H54 (cell line): ENCODE measurements at regions not wholly inside any gene's neighbourhood (a gene's known extent, or its start where the extent isn't known, plus 50 kb on each side); places are given as distances from the start of the nearest gene placed in this dataset.
"Not testable (repeated sequence)": the region's sequence is repeated elsewhere in the genome, so short reads cannot be mapped to it uniquely, and the experiment has no call there.

ENCODE experiments used
- DNase-seq: peaks from one replicate; pipeline ENCODE4 v3.0.0; 2011; ENCODE audit warnings: low spot score, mixed read lengths; ENCODE audit not compliant: insufficient read length
- FAIRE-seq: peaks from 3 replicates; lab custom pipeline; 2011; peaks lifted over from hg19 to GRCh38; lab: Jason Lieb, UNC

GRCh38 chr1:234814235-234814634 is 204.3 kb upstream of the IRF2BP2 start:
- not testable (repeated sequence) for FAIRE-seq, DNase-seq

GRCh38 chr1:234811824-234812223 is 201.8 kb upstream of the IRF2BP2 start:
- FAIRE-seq = peak; percentile 93
- not testable (repeated sequence) for DNase-seq

- FAIRE-seq, DNase-seq: not testable (repeated sequence)
These were observed 200.7 kb upstream of the IRF2BP2 start for GRCh38 chr1:234810726-234811125.

DNA sequence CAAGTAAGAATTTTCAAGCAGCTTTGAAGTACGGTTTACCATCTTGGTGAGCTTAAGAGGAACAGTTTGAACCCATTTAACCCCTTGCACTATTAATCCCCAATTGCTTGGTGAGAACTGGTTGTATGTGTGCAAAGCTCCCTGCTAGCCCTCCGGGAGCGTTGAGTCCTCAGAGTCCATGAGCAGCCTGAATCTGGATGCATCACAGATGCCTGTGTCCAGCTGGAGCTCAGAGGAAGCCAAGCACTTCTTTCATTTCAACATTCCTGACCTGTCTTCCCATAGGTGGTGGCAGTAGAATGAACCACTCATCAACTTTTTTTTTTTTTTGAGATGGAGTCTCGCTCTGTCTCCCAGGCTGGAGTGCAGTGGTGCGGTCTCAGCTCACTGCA is 199.9 kb upstream of the IRF2BP2 start:
- not testable (repeated sequence) for FAIRE-seq, DNase-seq

- not testable (repeated sequence) for DNase-seq, FAIRE-seq
These were observed 199.2 kb upstream of the IRF2BP2 start for GRCh38 chr1:234808943-234809853.

GRCh38 chr1:234808459-234808858 is 198.5 kb upstream of the IRF2BP2 start:
- DNase-seq, FAIRE-seq: not testable (repeated sequence)

- FAIRE-seq, DNase-seq: not testable (repeated sequence)
These were observed 197.7 kb upstream of the IRF2BP2 start for GRCh38 chr1:234807705-234808104.

GRCh38 chr1:234802586-234802985 is 192.6 kb upstream of the IRF2BP2 start:
- DNase-seq, FAIRE-seq: not testable (repeated sequence)

- not testable (repeated sequence) for DNase-seq, FAIRE-seq
These were observed 191.7 kb upstream of the IRF2BP2 start for GRCh38 chr1:234801636-234802035.

- not testable (repeated sequence) for DNase-seq, FAIRE-seq
These were observed 191.2 kb upstream of the IRF2BP2 start for GRCh38 chr1:234801147-234801546.

DNA sequence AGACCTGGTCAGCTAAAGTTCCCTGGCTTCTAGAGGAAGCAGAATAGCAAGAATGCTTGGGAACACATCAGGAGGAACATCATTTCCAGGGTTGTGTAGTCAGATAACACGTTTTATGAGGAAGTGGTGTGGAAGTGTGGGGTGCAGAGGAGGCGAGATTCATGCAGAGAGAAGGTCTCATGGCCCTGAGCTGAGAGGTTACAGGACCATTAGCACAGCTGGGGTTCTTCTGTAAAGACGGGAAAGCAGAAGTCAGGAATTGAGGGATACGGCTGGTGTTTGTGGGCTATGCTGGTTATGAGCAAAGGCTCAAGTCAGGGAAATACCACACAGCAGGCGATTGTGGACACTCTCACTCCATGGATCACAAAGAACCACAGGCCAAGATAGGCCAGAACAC is 190.6 kb upstream of the IRF2BP2 start:
- FAIRE-seq, DNase-seq: not testable (repeated sequence)

GRCh38 chr1:234799021-234799689 is 189.2 kb upstream of the IRF2BP2 start:
- not testable (repeated sequence) for DNase-seq, FAIRE-seq

- not testable (repeated sequence) for DNase-seq, FAIRE-seq
These were observed 187.2 kb upstream of the IRF2BP2 start for GRCh38 chr1:234797216-234797615.

DNA sequence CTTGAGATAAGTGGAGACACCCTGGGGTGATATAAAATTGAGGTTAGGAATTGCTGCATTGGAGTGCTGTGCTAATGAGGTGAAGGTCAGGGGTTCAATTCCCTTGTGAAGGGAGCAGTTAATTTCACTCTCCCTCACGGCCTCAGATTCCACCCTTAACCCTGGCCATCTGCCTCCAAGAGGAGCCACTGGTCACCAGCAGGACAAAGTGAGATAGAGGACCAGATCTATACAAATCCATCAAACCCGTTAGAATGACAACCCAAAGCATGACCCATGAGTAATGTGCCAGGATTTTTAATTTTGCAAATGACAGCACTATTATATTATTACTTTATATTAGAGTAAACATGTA is 186.4 kb upstream of the IRF2BP2 start:
- DNase-seq, FAIRE-seq: not testable (repeated sequence)

- not testable (repeated sequence) for DNase-seq, FAIRE-seq
These were observed 185.9 kb upstream of the IRF2BP2 start for GRCh38 chr1:234795711-234796437.

DNA sequence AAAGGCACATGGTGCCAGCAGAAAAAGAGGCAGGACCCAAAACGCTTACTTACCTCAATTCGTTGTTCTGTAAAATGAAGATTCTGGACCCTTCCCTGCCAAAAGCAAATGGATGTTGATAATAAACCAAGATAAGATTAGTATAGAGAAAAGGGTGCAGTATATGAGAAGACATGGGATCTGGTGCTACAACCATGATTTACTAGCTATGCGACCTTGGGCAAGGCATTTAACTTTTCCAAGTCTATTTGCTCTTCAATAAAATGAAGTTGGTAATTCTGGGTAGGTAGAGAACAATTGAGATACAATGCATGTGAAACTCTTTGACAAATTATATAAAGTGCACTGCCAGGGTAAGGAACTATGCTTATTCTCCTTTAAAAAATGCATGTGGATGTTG is 185.0 kb upstream of the IRF2BP2 start:
- FAIRE-seq, DNase-seq: not testable (repeated sequence)

DNA sequence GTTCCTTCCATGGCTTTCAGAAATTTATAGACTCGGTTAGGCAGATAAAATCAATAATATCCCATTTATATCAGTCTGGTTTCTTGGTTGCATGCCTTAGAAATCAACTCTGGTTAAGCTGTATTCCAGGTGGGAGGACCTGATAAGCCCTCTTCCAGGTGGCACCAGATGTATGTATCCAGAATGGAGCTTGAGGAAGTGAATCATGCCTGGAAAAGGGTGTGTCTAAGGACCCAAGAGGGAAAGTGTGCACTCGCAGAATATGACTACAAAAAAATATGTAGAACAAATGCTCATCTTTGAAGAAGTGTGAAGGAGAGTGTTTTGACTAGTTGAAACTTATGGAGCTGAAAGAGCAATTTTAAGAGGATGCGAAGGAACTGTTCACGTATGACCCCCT is 184.5 kb upstream of the IRF2BP2 start:
- FAIRE-seq, DNase-seq: not testable (repeated sequence)

DNA sequence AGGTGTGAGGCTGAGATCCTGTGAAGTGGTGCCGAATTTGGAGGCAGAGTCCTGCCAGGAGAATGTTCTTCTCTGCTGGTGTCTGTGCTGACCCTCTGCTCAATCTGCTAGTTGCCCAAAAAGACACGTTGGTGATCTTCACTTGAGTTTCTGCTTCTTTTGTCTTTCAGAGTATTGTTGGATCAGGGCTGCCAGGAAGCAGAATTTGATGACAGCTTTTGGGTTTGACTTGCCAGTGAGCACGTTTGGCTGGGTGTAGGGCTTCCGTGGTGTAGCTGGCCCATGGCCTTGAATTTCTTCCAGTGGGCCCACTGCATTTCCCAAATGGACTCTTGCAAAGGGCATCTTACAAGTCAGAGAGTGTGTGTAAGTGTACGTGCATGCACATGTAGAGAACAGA is 183.9 kb upstream of the IRF2BP2 start:
- not testable (repeated sequence) for DNase-seq, FAIRE-seq

- not testable (repeated sequence) for FAIRE-seq, DNase-seq
These were observed 182.4 kb upstream of the IRF2BP2 start for GRCh38 chr1:234792221-234792864.
